ENCODE measurements at regions not wholly inside any gene's neighbourhood (a gene's known extent, or its start where the extent isn't known, plus 50 kb on each side); places are given as distances from the start of the nearest gene placed in this dataset.

DNA sequence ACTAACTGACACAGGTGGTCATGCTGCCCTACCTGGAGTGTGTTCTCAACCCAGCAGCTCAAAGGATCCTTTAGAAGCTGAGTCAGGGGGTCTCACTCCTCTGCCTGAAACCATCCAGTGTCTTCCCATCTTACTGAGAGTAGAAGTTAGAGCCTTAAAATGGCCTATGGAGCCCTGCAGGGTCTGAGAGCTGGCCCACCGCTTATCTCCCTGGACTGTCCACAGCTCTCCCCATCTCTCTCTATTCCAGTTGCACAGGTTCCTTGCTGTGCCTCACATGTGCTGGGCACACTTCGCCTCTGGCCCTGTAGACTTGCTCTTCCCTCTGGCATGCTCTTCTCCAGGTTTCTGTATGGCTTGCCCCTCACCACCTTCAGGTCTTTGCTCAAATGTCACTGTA is 148.6 kb upstream of the CACNA1E start (continued):
- TF ChIP-seq, protein P1, sequence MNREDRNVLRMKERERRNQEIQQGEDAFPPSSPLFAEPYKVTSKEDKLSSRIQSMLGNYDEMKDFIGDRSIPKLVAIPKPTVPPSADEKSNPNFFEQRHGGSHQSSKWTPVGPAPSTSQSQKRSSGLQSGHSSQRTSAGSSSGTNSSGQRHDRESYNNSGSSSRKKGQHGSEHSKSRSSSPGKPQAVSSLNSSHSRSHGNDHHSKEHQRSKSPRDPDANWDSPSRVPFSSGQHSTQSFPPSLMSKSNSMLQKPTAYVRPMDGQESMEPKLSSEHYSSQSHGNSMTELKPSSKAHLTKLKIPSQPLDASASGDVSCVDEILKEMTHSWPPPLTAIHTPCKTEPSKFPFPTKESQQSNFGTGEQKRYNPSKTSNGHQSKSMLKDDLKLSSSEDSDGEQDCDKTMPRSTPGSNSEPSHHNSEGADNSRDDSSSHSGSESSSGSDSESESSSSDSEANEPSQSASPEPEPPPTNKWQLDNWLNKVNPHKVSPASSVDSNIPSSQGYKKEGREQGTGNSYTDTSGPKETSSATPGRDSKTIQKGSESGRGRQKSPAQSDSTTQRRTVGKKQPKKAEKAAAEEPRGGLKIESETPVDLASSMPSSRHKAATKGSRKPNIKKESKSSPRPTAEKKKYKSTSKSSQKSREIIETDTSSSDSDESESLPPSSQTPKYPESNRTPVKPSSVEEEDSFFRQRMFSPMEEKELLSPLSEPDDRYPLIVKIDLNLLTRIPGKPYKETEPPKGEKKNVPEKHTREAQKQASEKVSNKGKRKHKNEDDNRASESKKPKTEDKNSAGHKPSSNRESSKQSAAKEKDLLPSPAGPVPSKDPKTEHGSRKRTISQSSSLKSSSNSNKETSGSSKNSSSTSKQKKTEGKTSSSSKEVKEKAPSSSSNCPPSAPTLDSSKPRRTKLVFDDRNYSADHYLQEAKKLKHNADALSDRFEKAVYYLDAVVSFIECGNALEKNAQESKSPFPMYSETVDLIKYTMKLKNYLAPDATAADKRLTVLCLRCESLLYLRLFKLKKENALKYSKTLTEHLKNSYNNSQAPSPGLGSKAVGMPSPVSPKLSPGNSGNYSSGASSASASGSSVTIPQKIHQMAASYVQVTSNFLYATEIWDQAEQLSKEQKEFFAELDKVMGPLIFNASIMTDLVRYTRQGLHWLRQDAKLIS (CRISPR knock-in tag; IDR thresholded peaks at IDR 0.05): no peak
- TF ChIP-seq PPARG (CRISPR knock-in tag; conservative IDR thresholded peaks at IDR 0.05) (no peak), MTF1 (CRISPR knock-in tag; IDR thresholded peaks at IDR 0.05) (no peak)
- TF ChIP-seq, protein P2, sequence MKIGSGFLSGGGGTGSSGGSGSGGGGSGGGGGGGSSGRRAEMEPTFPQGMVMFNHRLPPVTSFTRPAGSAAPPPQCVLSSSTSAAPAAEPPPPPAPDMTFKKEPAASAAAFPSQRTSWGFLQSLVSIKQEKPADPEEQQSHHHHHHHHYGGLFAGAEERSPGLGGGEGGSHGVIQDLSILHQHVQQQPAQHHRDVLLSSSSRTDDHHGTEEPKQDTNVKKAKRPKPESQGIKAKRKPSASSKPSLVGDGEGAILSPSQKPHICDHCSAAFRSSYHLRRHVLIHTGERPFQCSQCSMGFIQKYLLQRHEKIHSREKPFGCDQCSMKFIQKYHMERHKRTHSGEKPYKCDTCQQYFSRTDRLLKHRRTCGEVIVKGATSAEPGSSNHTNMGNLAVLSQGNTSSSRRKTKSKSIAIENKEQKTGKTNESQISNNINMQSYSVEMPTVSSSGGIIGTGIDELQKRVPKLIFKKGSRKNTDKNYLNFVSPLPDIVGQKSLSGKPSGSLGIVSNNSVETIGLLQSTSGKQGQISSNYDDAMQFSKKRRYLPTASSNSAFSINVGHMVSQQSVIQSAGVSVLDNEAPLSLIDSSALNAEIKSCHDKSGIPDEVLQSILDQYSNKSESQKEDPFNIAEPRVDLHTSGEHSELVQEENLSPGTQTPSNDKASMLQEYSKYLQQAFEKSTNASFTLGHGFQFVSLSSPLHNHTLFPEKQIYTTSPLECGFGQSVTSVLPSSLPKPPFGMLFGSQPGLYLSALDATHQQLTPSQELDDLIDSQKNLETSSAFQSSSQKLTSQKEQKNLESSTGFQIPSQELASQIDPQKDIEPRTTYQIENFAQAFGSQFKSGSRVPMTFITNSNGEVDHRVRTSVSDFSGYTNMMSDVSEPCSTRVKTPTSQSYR (CRISPR knock-in tag; IDR thresholded peaks at IDR 0.05; ENCODE audit: borderline replicate concordance): no peak

DNA sequence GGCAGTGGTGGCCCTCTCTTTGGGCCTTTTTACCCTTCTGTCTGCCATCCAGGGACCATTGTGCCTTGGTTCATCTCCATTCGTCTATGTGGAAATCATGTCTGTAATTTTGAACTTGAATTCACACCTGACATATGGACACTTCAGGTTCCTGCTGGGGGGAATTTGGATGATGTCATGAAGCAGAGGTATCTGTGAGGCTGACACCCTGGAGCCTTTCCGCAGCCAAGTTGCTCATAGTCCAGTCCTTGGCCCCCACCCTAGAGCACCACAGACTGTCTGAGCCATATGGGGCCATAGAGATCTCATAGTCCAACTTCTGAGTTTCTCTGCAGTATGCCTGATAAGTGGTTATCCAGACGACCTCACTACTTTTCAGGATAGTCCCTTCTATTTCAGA is 147.7 kb upstream of the CACNA1E start:
- ChIA-PET CTCF (ENCODE audit: low intra/inter-chr PET ratio, low total read pairs) (no interaction called here), POLR2A (no interaction called here)
- no peak for ATAC-seq
- FAIRE-seq: no peak
- intact Hi-C loops (cut with micrococcal nuclease; ENCODE audit: unreplicated experiment) (no loop called here), in situ Hi-C loops (cut with HindIII; ENCODE audit: extremely low pct_ligation_motif_present, low pct_unique_long_range_greater_than_20kb) (no loop called here)
- no peak overlapping the region for H3K9ac ChIP-seq (ENCODE audit: insufficient read depth, low read depth, low read length)
- no peak overlapping the region for H3K4me2 ChIP-seq (ENCODE audit: low read depth, low read length)
- H3K79me2 ChIP-seq (ENCODE audit: insufficient read depth, low read length): no peaks in the 10 kb centered on the region
- H3K36me3 ChIP-seq (replicated peaks in 1 of 2; ENCODE audit: control insufficient read depth in 1 of 2, insufficient read depth in 2 of 2, low read length in 2 of 2): no peaks in the 10 kb centered on the region
- H4K20me1 ChIP-seq (ENCODE audit: insufficient read depth, low read length): no peaks in the 10 kb centered on the region
- no TSS peak for BruUV-seq (replicated peaks)
- no peak overlapping the region for H3K27ac ChIP-seq (ENCODE audit: extremely low read length, insufficient read depth, low read length)
- no peak overlapping the region for H3K4me3 ChIP-seq (replicated peaks in 1 of 3; ENCODE audit: insufficient read depth in 1 of 3, low read depth in 2 of 3, low read length in 3 of 3)
- 0% methylated on average over 3 of the region's 3 CpGs for WGBS (ENCODE audit: low lambda C conversion rate)
- DNase-seq (ENCODE audit: low spot score): no peak
- H3K4me1 ChIP-seq (ENCODE audit: insufficient read depth, low read length): no peaks in the 10 kb centered on the region
- TF ChIP-seq MEIS1 (CRISPR knock-in tag; IDR thresholded peaks at IDR 0.05; ENCODE audit: borderline replicate concordance): no peak
- TF ChIP-seq, protein P3, sequence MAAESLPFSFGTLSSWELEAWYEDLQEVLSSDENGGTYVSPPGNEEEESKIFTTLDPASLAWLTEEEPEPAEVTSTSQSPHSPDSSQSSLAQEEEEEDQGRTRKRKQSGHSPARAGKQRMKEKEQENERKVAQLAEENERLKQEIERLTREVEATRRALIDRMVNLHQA (CRISPR knock-in tag; IDR thresholded peaks at IDR 0.05): no peak
- no peak for TF ChIP-seq ZMYM2 (CRISPR knock-in tag; IDR thresholded peaks at IDR 0.05)
- TF ChIP-seq MTA3 (CRISPR knock-in tag; IDR thresholded peaks at IDR 0.05): no peak
- no peak overlapping the region for H2AFZ ChIP-seq (ENCODE audit: low read length)
- H3K9me3 ChIP-seq (ENCODE audit: low read length): no peaks in the 10 kb centered on the region
- H3K27me3 ChIP-seq (ENCODE audit: control insufficient read depth in 1 of 2, insufficient read depth in 2 of 2, low read length in 2 of 2): no peaks in the 10 kb centered on the region; a peak in 1 of 5 replicates
